Transverse colon (tissue), 4 donors: ENCODE measurements at regions not wholly inside any gene's neighbourhood (a gene's known extent, or its start where the extent isn't known, plus 50 kb on each side); places are given as distances from the start of the nearest gene placed in this dataset.
"Not testable (repeated sequence)": the region's sequence is repeated elsewhere in the genome, so short reads cannot be mapped to it uniquely, and the experiment has no call there.

Experiments used
- DNase-seq: peaks from one replicate; pipeline ENCODE4 v3.0.0-alpha.2; 2019
- H3K27ac ChIP-seq, 4 donors: fragments of 200-600 bp; sonication (generic); 2 replicates each; pipeline ENCODE4 v1.5.1; 2016 to 2018; ENCODE audit warnings: inconsistent platforms in 4 of 4
- H3K27me3 ChIP-seq: fragments of 200-600 bp; sonication (generic); 2 replicates; pipeline ENCODE4 v1.5.1; 2017; ENCODE audit warnings: inconsistent platforms
- H3K36me3 ChIP-seq, 4 donors: fragments of 200-600 bp; sonication (generic); 2 replicates each; pipeline ENCODE4 v1.5.1; 2017 to 2019; ENCODE audit warnings: inconsistent platforms in 4 of 4
- H3K4me1 ChIP-seq, 4 donors: fragments of 200-600 bp; sonication (generic); 2 replicates each; pipeline ENCODE4 v1.5.1; 2017 to 2020; ENCODE audit warnings: inconsistent platforms in 4 of 4
- H3K4me3 ChIP-seq, 4 donors: fragments of 200-600 bp; sonication (generic); 1 replicate in 1 of 4; 2 replicates in 3 of 4; pipeline versions ENCODE4 v1.5.1 to v1.6.1; 2017 to 2019; ENCODE audit warnings: inconsistent platforms in 4 of 4
- H3K9me3 ChIP-seq, 2 donors: fragments of 200-600 bp; sonication (generic); 2 replicates each; pipeline ENCODE4 v1.5.1; 2017 to 2019; ENCODE audit warnings: inconsistent platforms in 2 of 2
- EP300 ChIP-seq: sonication (generic); formaldehyde crosslinking; IDR thresholded peaks from one replicate; pipeline ENCODE4 v1.6.1; 2017; ENCODE audit warnings: antibody characterized with exemption, low read depth
- POLR2A ChIP-seq: fragments of 450-650 bp; IDR thresholded peaks from one replicate; pipeline ENCODE4 v1.6.1; 2016; ENCODE audit warnings: antibody characterized with exemption, mild to moderate bottlenecking, moderate library complexity
- POLR2AphosphoS5 ChIP-seq, 3 donors: sonication (generic); formaldehyde crosslinking; IDR thresholded peaks; one replicate each; pipeline ENCODE4 v1.6.1; 2016; ENCODE audit warnings: antibody characterized with exemption in 3 of 3
- WGBS, 2 donors: methylation state at CpG; one replicate each; pipeline ENCODE4 v1.1.5; 2018; ENCODE audit warnings: low coverage in 1 of 2; 5-methylcytosine and 5-hydroxymethylcytosine counted together
- in situ Hi-C, 4 donors: fragments of 200-750 bp; cut with MboI; loops; one replicate each; pipeline versions ENCODE4 v1.15.0 to v1.15.1; 2017; ENCODE audit warnings: low sequenced_read_pairs in 3 of 4, low pct_ligation_motif_present in 1 of 4, low pct_unique_long_range_greater_than_20kb in 1 of 4
- intact Hi-C: fragments of 100-400 bp; cut with DNase I; formaldehyde crosslinking; loops from one replicate; pipeline ENCODE4 v1.15.1; 2023; ENCODE audit warnings: low total_unique reads
- TF ChIP-seq, protein P1 (sequence below), 5 experiments: fragments of 200-600 bp in 3 of 5; fragments of 450-650 bp in 2 of 5; sonication (generic) in 3 of 5; IDR thresholded peaks; 1 replicate in 2 of 5; 2 replicates in 3 of 5; pipeline ENCODE4 v1.5.1; 2016 to 2017; ENCODE audit warnings: antibody characterized with exemption in 5 of 5, inconsistent platforms in 3 of 5, mild to moderate bottlenecking in 2 of 5, moderate library complexity in 1 of 5

DNA sequence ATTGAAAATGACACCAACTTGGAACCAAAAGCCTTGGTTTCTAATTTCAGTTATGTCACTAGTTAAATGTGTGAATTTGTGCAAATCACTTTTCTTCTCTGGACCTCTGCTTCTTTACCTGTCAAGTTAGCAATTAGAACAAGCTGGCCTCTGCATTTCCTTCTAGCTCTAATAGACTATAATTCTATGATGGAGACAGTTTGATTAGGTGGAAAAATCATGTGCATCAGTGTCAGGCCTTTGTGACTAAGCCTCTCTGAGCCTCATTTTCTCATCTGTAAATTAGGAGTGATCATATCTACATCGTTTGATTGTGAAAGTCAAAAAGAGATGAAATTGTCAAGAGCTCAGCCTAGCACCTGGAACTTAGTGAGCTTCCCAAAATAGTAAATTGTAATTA is 712.9 kb downstream of the MECOM start:
- intact Hi-C loops = no loop called here
- no peak overlapping the region for H3K4me3 ChIP-seq

DNA sequence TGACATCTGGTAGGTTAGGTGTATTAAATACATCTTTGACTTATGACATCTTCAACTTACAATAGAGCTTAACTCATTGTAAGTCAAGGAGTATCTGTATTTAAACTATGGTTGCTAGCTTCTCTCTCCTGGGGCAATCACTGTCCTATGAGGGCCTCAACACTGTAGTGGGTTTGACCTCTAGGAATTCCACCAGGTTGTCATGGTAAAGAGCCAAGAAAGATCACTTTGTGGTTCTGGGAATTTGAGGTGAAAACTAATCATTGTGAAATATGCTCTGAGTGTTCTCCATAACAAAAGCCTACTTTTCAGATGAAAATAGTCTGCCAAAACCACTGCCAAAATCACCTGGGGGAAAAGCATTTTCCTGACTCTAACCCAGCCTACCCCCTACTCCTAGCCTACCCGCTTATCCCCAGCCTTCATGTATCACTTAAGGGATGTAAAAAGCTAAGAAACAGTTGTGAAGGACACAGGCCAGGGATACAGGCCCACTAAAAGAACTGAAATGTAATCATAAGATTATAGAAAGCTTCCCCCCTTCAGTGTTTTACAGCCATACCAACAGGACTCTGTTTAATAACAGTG is 723.8 kb downstream of the MECOM start:
- 50 to 57% methylated on average over 1 of the region's 1 CpG for WGBS, 2 donors
- in situ Hi-C loops (no loop called here), intact Hi-C loops (no loop called here)
- Histone ChIP-seq H3K4me3 (no peak overlapping the region), H3K36me3 (no peaks in the 10 kb centered on the region), H3K27ac (no peak overlapping the region), H3K27me3 (no peaks in the 10 kb centered on the region), H3K4me1 (no peaks in the 10 kb centered on the region), H3K9me3 (no peaks in the 10 kb centered on the region)
- TF ChIP-seq POLR2AphosphoS5 (IDR thresholded peaks at IDR 0.05) (no peak), EP300 (no peak), POLR2A (no peak)
- TF ChIP-seq, protein P1, sequence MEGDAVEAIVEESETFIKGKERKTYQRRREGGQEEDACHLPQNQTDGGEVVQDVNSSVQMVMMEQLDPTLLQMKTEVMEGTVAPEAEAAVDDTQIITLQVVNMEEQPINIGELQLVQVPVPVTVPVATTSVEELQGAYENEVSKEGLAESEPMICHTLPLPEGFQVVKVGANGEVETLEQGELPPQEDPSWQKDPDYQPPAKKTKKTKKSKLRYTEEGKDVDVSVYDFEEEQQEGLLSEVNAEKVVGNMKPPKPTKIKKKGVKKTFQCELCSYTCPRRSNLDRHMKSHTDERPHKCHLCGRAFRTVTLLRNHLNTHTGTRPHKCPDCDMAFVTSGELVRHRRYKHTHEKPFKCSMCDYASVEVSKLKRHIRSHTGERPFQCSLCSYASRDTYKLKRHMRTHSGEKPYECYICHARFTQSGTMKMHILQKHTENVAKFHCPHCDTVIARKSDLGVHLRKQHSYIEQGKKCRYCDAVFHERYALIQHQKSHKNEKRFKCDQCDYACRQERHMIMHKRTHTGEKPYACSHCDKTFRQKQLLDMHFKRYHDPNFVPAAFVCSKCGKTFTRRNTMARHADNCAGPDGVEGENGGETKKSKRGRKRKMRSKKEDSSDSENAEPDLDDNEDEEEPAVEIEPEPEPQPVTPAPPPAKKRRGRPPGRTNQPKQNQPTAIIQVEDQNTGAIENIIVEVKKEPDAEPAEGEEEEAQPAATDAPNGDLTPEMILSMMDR (IDR thresholded peaks at IDR 0.05) = no peak
- DNase-seq = no peak

More for the DNA sequence above, 712.9 kb downstream of the MECOM start:
- in situ Hi-C loops = no loop called here
- Histone ChIP-seq H3K36me3 (no peaks in the 10 kb centered on the region), H3K27me3 (no peaks in the 10 kb centered on the region), H3K4me1 (no peaks in the 10 kb centered on the region), H3K27ac (no peak overlapping the region), H3K9me3 (no peaks in the 10 kb centered on the region)
- DNase-seq = no peak
- TF ChIP-seq POLR2AphosphoS5 (IDR thresholded peaks at IDR 0.05) (no peak), EP300 (no peak), POLR2A (no peak)
- TF ChIP-seq, protein P1 (IDR thresholded peaks at IDR 0.05) = no peak
- WGBS, 2 donors = 44 to 47% methylated on average over 1 of the region's 1 CpG

DNA sequence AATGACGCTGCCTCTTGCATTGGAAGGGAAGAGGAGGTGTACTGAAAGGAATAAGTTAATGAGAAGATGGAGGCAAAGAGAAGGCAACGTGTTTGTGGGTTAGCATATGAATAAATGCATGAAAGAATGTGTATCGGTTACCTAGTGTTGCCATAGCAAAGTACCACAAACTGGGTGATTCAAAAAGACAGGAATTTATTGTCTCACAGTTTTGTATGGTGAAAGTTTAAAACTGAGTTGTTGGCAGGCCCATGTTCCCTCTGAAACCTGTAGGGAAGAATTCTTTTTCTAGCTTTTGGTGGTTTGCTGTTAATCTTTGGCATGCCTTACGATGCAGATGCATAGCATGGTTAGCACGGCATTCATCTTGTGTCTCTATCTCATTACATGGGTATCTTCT is 729.9 kb downstream of the MECOM start:
- no peaks in the 10 kb centered on the region for H3K9me3 ChIP-seq
- no peaks in the 10 kb centered on the region for H3K4me1 ChIP-seq
- H3K27ac ChIP-seq = no peak overlapping the region
- intact Hi-C loops = no loop called here
- H3K36me3 ChIP-seq = no peaks in the 10 kb centered on the region
- DNase-seq = no peak
- no peaks in the 10 kb centered on the region for H3K27me3 ChIP-seq
- H3K4me3 ChIP-seq = no peak overlapping the region
- TF ChIP-seq EP300 = no peak
- in situ Hi-C loops = no loop called here
- WGBS, 2 donors = 70 to 81% methylated on average over 3 to 5 of the region's 5 CpGs

DNA sequence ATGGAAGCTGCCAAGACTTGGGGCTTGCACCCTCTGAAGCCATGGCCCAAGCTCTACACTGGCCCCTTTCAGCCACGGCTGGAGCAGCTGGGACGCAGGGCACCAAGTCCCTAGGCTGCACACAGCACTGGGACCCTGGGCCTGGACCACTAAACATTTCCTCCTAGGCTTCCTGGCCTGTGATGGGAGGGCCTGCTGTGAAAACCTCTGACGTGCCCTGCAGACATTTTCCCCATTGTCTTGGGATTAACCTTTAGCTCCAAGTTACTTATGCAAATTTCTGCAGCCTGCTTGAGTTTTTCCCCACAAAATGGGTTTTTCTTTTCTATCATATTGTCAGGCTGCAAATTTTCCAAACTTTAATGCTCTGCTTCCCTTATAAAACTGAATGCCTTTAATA is 733.5 kb downstream of the MECOM start:
- intact Hi-C loops, H3K27me3 ChIP-seq, in situ Hi-C loops, H3K27ac ChIP-seq, H3K9me3 ChIP-seq, H3K36me3 ChIP-seq, H3K4me3 ChIP-seq, DNase-seq, H3K4me1 ChIP-seq: not testable (repeated sequence)
- 84% methylated on average over 3 of the region's 3 CpGs; no CpG with 5 or more reads in 1 of the 2 donors for WGBS, 2 donors

DNA sequence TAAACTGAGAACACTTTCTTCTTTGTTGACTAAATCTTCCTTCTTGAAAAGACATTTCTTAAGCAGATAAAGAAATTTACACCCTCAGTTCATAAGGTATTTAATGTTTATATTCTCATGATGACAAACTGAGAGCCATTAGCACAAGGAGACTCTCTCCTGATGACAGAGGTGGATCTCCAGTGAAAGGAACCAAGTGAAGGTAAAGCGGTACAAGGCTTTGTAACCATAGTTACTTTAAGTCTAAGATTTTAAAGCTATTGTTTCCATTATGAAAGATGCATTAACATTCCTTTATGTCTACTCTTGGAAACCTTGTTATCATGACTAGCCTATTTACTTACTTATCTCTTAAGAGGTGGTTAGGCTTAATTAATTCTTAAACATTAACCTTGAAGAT is 737.1 kb downstream of the MECOM start:
- no peak overlapping the region for H3K27ac ChIP-seq
- H3K4me1 ChIP-seq = no peaks in the 10 kb centered on the region
- TF ChIP-seq EP300 (no peak), POLR2A (no peak), POLR2AphosphoS5 (IDR thresholded peaks at IDR 0.05) (no peak)
- TF ChIP-seq, protein P1 (IDR thresholded peaks at IDR 0.05) = no peak
- in situ Hi-C loops = no loop called here
- WGBS, 2 donors = 69% methylated on average over 1 of the region's 1 CpG; no CpG with 5 or more reads in 1 of the 2 donors
- H3K4me3 ChIP-seq = no peak overlapping the region
- H3K27me3 ChIP-seq = no peaks in the 10 kb centered on the region
- intact Hi-C loops = no loop called here
- no peaks in the 10 kb centered on the region for H3K36me3 ChIP-seq
- no peak for DNase-seq
- no peaks in the 10 kb centered on the region for H3K9me3 ChIP-seq
